Transverse colon (tissue), 4 donors: ENCODE measurements at regions not wholly inside any gene's neighbourhood (a gene's known extent, or its start where the extent isn't known, plus 50 kb on each side); places are given as distances from the start of the nearest gene placed in this dataset.

Experiments
- DNase-seq: peaks from one replicate; pipeline ENCODE4 v3.0.0-alpha.2; 2019
- H3K27ac ChIP-seq, 4 donors: fragments of 200-600 bp; sonication (generic); 2 replicates each; pipeline ENCODE4 v1.5.1; 2016 to 2018; ENCODE audit warnings: inconsistent platforms in 4 of 4
- H3K27me3 ChIP-seq: fragments of 200-600 bp; sonication (generic); 2 replicates; pipeline ENCODE4 v1.5.1; 2017; ENCODE audit warnings: inconsistent platforms
- H3K36me3 ChIP-seq, 4 donors: fragments of 200-600 bp; sonication (generic); 2 replicates each; pipeline ENCODE4 v1.5.1; 2017 to 2019; ENCODE audit warnings: inconsistent platforms in 4 of 4
- H3K4me1 ChIP-seq, 4 donors: fragments of 200-600 bp; sonication (generic); 2 replicates each; pipeline ENCODE4 v1.5.1; 2017 to 2020; ENCODE audit warnings: inconsistent platforms in 4 of 4
- H3K4me3 ChIP-seq, 4 donors: fragments of 200-600 bp; sonication (generic); 1 replicate in 1 of 4; 2 replicates in 3 of 4; pipeline versions ENCODE4 v1.5.1 to v1.6.1; 2017 to 2019; ENCODE audit warnings: inconsistent platforms in 4 of 4
- H3K9me3 ChIP-seq, 2 donors: fragments of 200-600 bp; sonication (generic); 2 replicates each; pipeline ENCODE4 v1.5.1; 2017 to 2019; ENCODE audit warnings: inconsistent platforms in 2 of 2
- CTCF ChIP-seq, 5 experiments: fragments of 200-600 bp in 3 of 5; fragments of 450-650 bp in 2 of 5; sonication (generic) in 3 of 5; IDR thresholded peaks; 1 replicate in 2 of 5; 2 replicates in 3 of 5; pipeline ENCODE4 v1.5.1; 2016 to 2017; ENCODE audit warnings: antibody characterized with exemption in 5 of 5, inconsistent platforms in 3 of 5, mild to moderate bottlenecking in 2 of 5, moderate library complexity in 1 of 5
- EP300 ChIP-seq: sonication (generic); formaldehyde crosslinking; IDR thresholded peaks from one replicate; pipeline ENCODE4 v1.6.1; 2017; ENCODE audit warnings: antibody characterized with exemption, low read depth
- POLR2A ChIP-seq: fragments of 450-650 bp; IDR thresholded peaks from one replicate; pipeline ENCODE4 v1.6.1; 2016; ENCODE audit warnings: antibody characterized with exemption, mild to moderate bottlenecking, moderate library complexity
- POLR2AphosphoS5 ChIP-seq, 3 donors: sonication (generic); formaldehyde crosslinking; IDR thresholded peaks; one replicate each; pipeline ENCODE4 v1.6.1; 2016; ENCODE audit warnings: antibody characterized with exemption in 3 of 3
- WGBS, 2 donors: methylation state at CpG; one replicate each; pipeline ENCODE4 v1.1.5; 2018; ENCODE audit warnings: low coverage in 1 of 2; 5-methylcytosine and 5-hydroxymethylcytosine counted together
- in situ Hi-C, 4 donors: fragments of 200-750 bp; cut with MboI; loops; one replicate each; pipeline versions ENCODE4 v1.15.0 to v1.15.1; 2017; ENCODE audit warnings: low sequenced_read_pairs in 3 of 4, low pct_ligation_motif_present in 1 of 4, low pct_unique_long_range_greater_than_20kb in 1 of 4
- intact Hi-C: fragments of 100-400 bp; cut with DNase I; formaldehyde crosslinking; loops from one replicate; pipeline ENCODE4 v1.15.1; 2023; ENCODE audit warnings: low total_unique reads

GRCh38 chr1:104073463-104073902 is 323.8 kb downstream of the AMY1C start:
- 94% methylated on average over 19 of the region's 19 CpGs; no CpG with 5 or more reads in 1 of the 2 donors for WGBS, 2 donors
- no peak for TF ChIP-seq POLR2A
- no peak overlapping the region for H3K27ac ChIP-seq
- in situ Hi-C loops: no loop called here
- no peaks in the 10 kb centered on the region for H3K4me1 ChIP-seq
- intact Hi-C loops: no loop called here
- no peaks in the 10 kb centered on the region for H3K9me3 ChIP-seq
- H3K4me3 ChIP-seq: no peak overlapping the region
- H3K27me3 ChIP-seq: no peaks in the 10 kb centered on the region
- no peaks in the 10 kb centered on the region for H3K36me3 ChIP-seq
- DNase-seq: no peak

- Histone ChIP-seq H3K4me3 (no peak overlapping the region), H3K27me3 (no peaks in the 10 kb centered on the region), H3K4me1 (no peaks in the 10 kb centered on the region), H3K9me3 (no peaks in the 10 kb centered on the region), H3K36me3 (no peaks in the 10 kb centered on the region), H3K27ac (no peak overlapping the region)
- TF ChIP-seq POLR2AphosphoS5 (IDR thresholded peaks at IDR 0.05): no peak
- TF ChIP-seq EP300: no peak
- WGBS, 2 donors: 65 to 67% methylated on average over 2 of the region's 2 CpGs
- intact Hi-C loops (no loop called here), in situ Hi-C loops (no loop called here)
- no peak for DNase-seq
These were observed 332.5 kb downstream of the AMY1C start for GRCh38 chr1:104082221-104082620.

DNA sequence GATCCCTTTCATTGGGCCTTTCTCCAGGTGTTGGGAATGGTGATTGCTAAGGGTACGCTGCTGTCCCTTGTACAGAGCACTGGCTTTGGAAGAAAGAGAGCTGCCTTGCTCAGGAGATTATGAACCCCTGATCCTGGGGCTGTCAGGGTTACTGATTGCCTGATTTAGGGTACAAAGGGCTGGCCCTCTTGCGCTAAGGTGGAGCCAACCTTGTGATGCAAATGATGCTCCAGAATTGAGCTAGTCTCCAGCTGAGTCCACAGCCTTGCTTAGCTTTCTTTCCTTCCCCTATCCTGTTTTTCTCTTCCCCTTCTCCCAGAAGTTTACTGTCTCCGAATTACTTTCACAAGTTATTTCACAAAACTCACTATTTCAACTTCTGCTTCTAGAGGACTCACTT is 334.7 kb downstream of the AMY1C start:
- intact Hi-C loops: no loop called here
- Histone ChIP-seq H3K4me1 (no peaks in the 10 kb centered on the region), H3K9me3 (no peaks in the 10 kb centered on the region), H3K4me3 (no peak overlapping the region), H3K27ac (no peak overlapping the region), H3K27me3 (no peaks in the 10 kb centered on the region), H3K36me3 (no peaks in the 10 kb centered on the region)
- DNase-seq: no peak
- in situ Hi-C loops: no loop called here
- TF ChIP-seq POLR2AphosphoS5 (IDR thresholded peaks at IDR 0.05) (no peak), POLR2A (no peak), EP300 (no peak), CTCF (IDR thresholded peaks at IDR 0.05) (no peak)
- 60 to 74% methylated on average over 1 to 3 of the region's 3 CpGs for WGBS, 2 donors

GRCh38 chr1:104092698-104093097 is 343.0 kb downstream of the AMY1C start:
- H3K27ac ChIP-seq: no peak overlapping the region
- in situ Hi-C loops (no loop called here), intact Hi-C loops (no loop called here)
- DNase-seq: no peak
- H3K9me3 ChIP-seq: no peaks in the 10 kb centered on the region
- no peaks in the 10 kb centered on the region for H3K36me3 ChIP-seq
- WGBS, 2 donors: 43% methylated on average over 1 of the region's 1 CpG; no CpG with 5 or more reads in 1 of the 2 donors
- H3K4me1 ChIP-seq: no peaks in the 10 kb centered on the region
- no peak overlapping the region for H3K4me3 ChIP-seq
- TF ChIP-seq POLR2AphosphoS5 (IDR thresholded peaks at IDR 0.05) (no peak), EP300 (no peak), CTCF (IDR thresholded peaks at IDR 0.05) (no peak), POLR2A (no peak)
- H3K27me3 ChIP-seq: no peaks in the 10 kb centered on the region

DNA sequence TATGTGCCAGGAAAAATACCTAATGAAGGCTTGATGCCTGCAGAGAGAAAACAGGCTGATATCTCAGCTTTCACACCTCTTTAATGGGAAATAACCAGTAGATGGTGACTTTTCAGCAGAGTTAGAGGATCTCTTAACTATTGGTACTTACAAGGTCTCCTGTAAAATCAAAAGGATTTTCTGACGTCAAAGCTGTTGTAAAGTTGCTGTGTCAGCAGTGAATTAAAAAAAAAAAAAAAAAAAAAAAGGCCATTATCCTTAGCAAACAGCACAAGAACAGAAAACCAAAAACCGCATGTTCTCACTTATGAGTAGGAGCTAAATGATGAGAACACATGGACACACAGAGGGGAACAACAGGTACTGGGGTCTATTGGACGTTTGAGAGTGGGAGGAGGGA is 349.1 kb downstream of the AMY1C start:
- intact Hi-C loops: no loop called here
- no peaks in the 10 kb centered on the region for H3K4me1 ChIP-seq
- H3K27ac ChIP-seq: no peak overlapping the region
- DNase-seq: no peak
- no peak overlapping the region for H3K4me3 ChIP-seq
- no peaks in the 10 kb centered on the region for H3K9me3 ChIP-seq
- in situ Hi-C loops: no loop called here
- H3K27me3 ChIP-seq: no peaks in the 10 kb centered on the region
- no peaks in the 10 kb centered on the region for H3K36me3 ChIP-seq
- WGBS, 2 donors: 43 to 55% methylated on average over 1 to 3 of the region's 3 CpGs
- TF ChIP-seq POLR2AphosphoS5 (IDR thresholded peaks at IDR 0.05) (no peak), CTCF (IDR thresholded peaks at IDR 0.05) (no peak), POLR2A (no peak), EP300 (no peak)
